ENCODE measurements at regions not wholly inside any gene's neighbourhood (a gene's known extent, or its start where the extent isn't known, plus 50 kb on each side); places are given as distances from the start of the nearest gene placed in this dataset.

GRCh38 chr1:81414488-81415015 lies 386.2 kb upstream of the ADGRL2 start:
- no peaks in the 10 kb centered on the region for H3K27me3 ChIP-seq (ENCODE audit: control insufficient read depth, insufficient read depth, low read length, poor library complexity, severe bottlenecking)
- no peak overlapping the region for H3K27ac ChIP-seq (ENCODE audit: low read depth, low read length)
- H3K36me3 Mint-ChIP-seq (ENCODE audit: low read depth) = no peaks in the 10 kb centered on the region

GRCh38 chr1:81412954-81413353 lies 387.8 kb upstream of the ADGRL2 start:
- peak; percentile 68 for DNase-seq
- Mint-ChIP-seq H3K4me3 (no peak overlapping the region), H3K4me1 (peaks cover 21% of the 10 kb centered on the region), H3K36me3 (ENCODE audit: low read depth) (no peaks in the 10 kb centered on the region), H3K9me3 (no peaks in the 10 kb centered on the region), H3K27me3 (ENCODE audit: insufficient read depth) (no peaks in the 10 kb centered on the region), H3K27ac (no peak overlapping the region)
- Histone ChIP-seq H3K36me3 (ENCODE audit: control insufficient read depth, insufficient read depth, low read length) (no peaks in the 10 kb centered on the region), H3K4me1 (ENCODE audit: control insufficient read depth, insufficient read depth, low read length) (no peaks in the 10 kb centered on the region), H3K9me3 (ENCODE audit: control insufficient read depth, low read length) (no peaks in the 10 kb centered on the region), H3K9ac (ENCODE audit: extremely low read depth, low read length, poor library complexity, severe bottlenecking) (no peak overlapping the region), H3K27me3 (ENCODE audit: control insufficient read depth, insufficient read depth, low read length, poor library complexity, severe bottlenecking) (no peaks in the 10 kb centered on the region), H3K4me3 (ENCODE audit: low read length) (no peak overlapping the region), H3K27ac (ENCODE audit: low read depth, low read length) (no peak overlapping the region)
- 42 to 61% methylated on average over 3 to 4 of the region's 4 CpGs for WGBS, 2 experiments (ENCODE audit: insufficient coverage in 1 of 2, insufficient read length in 1 of 2)
- TF ChIP-seq CTCF (conservative IDR thresholded peaks at IDR 0.05) = no peak

More at GRCh38 chr1:81414488-81415015, 386.2 kb upstream of the ADGRL2 start:
- peak; percentile 95 for DNase-seq
- Mint-ChIP-seq H3K9me3 (no peaks in the 10 kb centered on the region), H3K4me1 (peaks cover 21% of the 10 kb centered on the region), H3K27me3 (ENCODE audit: insufficient read depth) (no peaks in the 10 kb centered on the region), H3K27ac (no peak overlapping the region), H3K4me3 (no peak overlapping the region)
- TF ChIP-seq CTCF (conservative IDR thresholded peaks at IDR 0.05) = peak; percentile 98
- Histone ChIP-seq H3K9ac (ENCODE audit: extremely low read depth, low read length, poor library complexity, severe bottlenecking) (no peak overlapping the region), H3K4me1 (ENCODE audit: control insufficient read depth, insufficient read depth, low read length) (no peaks in the 10 kb centered on the region), H3K9me3 (ENCODE audit: control insufficient read depth, low read length) (no peaks in the 10 kb centered on the region), H3K36me3 (ENCODE audit: control insufficient read depth, insufficient read depth, low read length) (no peaks in the 10 kb centered on the region), H3K4me3 (ENCODE audit: low read length) (no peak overlapping the region)
- 13 to 32% methylated on average over 5 to 10 of the region's 10 CpGs for WGBS, 2 experiments (ENCODE audit: insufficient coverage in 1 of 2, insufficient read length in 1 of 2)

GRCh38 chr1:81410941-81411340 lies 389.8 kb upstream of the ADGRL2 start:
- Histone ChIP-seq H3K9ac (ENCODE audit: extremely low read depth, low read length, poor library complexity, severe bottlenecking) (no peak overlapping the region), H3K4me3 (ENCODE audit: low read length) (no peak overlapping the region), H3K36me3 (ENCODE audit: control insufficient read depth, insufficient read depth, low read length) (no peaks in the 10 kb centered on the region), H3K9me3 (ENCODE audit: control insufficient read depth, low read length) (no peaks in the 10 kb centered on the region), H3K27me3 (ENCODE audit: control insufficient read depth, insufficient read depth, low read length, poor library complexity, severe bottlenecking) (no peaks in the 10 kb centered on the region), H3K4me1 (ENCODE audit: control insufficient read depth, insufficient read depth, low read length) (no peaks in the 10 kb centered on the region), H3K27ac (ENCODE audit: low read depth, low read length) (no peak overlapping the region)
- no peak overlapping the region for H3K27ac Mint-ChIP-seq
- TF ChIP-seq CTCF (conservative IDR thresholded peaks at IDR 0.05) = no peak
- peaks cover 41% of the 10 kb centered on the region for H3K4me1 Mint-ChIP-seq
- H3K4me3 Mint-ChIP-seq = no peak overlapping the region
- WGBS, 2 experiments (ENCODE audit: insufficient coverage in 1 of 2, insufficient read length in 1 of 2) = 80 to 90% methylated on average over 1 to 3 of the region's 3 CpGs
- no peak for DNase-seq
- no peaks in the 10 kb centered on the region for H3K36me3 Mint-ChIP-seq (ENCODE audit: low read depth)
- H3K27me3 Mint-ChIP-seq (ENCODE audit: insufficient read depth) = no peaks in the 10 kb centered on the region
- H3K9me3 Mint-ChIP-seq = no peaks in the 10 kb centered on the region

All from endodermal cell (in vitro differentiated cells).